ENCODE measurements at regions not wholly inside any gene's neighbourhood (a gene's known extent, or its start where the extent isn't known, plus 50 kb on each side); places are given as distances from the start of the nearest gene placed in this dataset.

- H3F3A ChIP-seq (ENCODE audit: low read depth), result no peaks in the 10 kb centered on the region
- no peaks in the 10 kb centered on the region for H3K27me3 ChIP-seq (ENCODE audit: insufficient read depth, low read length, poor library complexity, severe bottlenecking)
- H3K9me3 ChIP-seq (ENCODE audit: insufficient read depth, low read depth, low read length), result no peaks in the 10 kb centered on the region
- H3K79me2 ChIP-seq (ENCODE audit: insufficient read depth, low read length), result no peaks in the 10 kb centered on the region
- TF ChIP-seq EZH2phosphoT487 (IDR thresholded peaks at IDR 0.05; ENCODE audit: borderline replicate concordance), result no peak
- TF ChIP-seq, protein P1, sequence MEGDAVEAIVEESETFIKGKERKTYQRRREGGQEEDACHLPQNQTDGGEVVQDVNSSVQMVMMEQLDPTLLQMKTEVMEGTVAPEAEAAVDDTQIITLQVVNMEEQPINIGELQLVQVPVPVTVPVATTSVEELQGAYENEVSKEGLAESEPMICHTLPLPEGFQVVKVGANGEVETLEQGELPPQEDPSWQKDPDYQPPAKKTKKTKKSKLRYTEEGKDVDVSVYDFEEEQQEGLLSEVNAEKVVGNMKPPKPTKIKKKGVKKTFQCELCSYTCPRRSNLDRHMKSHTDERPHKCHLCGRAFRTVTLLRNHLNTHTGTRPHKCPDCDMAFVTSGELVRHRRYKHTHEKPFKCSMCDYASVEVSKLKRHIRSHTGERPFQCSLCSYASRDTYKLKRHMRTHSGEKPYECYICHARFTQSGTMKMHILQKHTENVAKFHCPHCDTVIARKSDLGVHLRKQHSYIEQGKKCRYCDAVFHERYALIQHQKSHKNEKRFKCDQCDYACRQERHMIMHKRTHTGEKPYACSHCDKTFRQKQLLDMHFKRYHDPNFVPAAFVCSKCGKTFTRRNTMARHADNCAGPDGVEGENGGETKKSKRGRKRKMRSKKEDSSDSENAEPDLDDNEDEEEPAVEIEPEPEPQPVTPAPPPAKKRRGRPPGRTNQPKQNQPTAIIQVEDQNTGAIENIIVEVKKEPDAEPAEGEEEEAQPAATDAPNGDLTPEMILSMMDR (conservative IDR thresholded peaks at IDR 0.05; ENCODE audit: low read length), result no peak
- H3K9me2 ChIP-seq (replicated peaks; ENCODE audit: low read depth, low read length), result no peaks in the 10 kb centered on the region
- H3K9ac ChIP-seq (ENCODE audit: low read depth, low read length, poor library complexity, severe bottlenecking), result no peak overlapping the region
- no peaks in the 10 kb centered on the region for H4K20me1 ChIP-seq (ENCODE audit: insufficient read depth, low read length, poor library complexity, severe bottlenecking)
- no peaks in the 10 kb centered on the region for H3K36me3 ChIP-seq (ENCODE audit: insufficient read depth, low read length)
- no peak overlapping the region for H3K4me2 ChIP-seq (ENCODE audit: low read depth, low read length, poor library complexity, severe bottlenecking)
- no peak overlapping the region for H3K4me3 ChIP-seq (ENCODE audit: low read length, poor library complexity, severe bottlenecking)
- H2AFZ ChIP-seq (ENCODE audit: low read length), result no peak overlapping the region
- no peaks in the 10 kb centered on the region for H3K4me1 ChIP-seq (ENCODE audit: insufficient read depth, low read length, poor library complexity, severe bottlenecking)
Measured at GRCh38 chr11:119794756-119795155, 65.8 kb upstream of the NECTIN1 start.

DNA sequence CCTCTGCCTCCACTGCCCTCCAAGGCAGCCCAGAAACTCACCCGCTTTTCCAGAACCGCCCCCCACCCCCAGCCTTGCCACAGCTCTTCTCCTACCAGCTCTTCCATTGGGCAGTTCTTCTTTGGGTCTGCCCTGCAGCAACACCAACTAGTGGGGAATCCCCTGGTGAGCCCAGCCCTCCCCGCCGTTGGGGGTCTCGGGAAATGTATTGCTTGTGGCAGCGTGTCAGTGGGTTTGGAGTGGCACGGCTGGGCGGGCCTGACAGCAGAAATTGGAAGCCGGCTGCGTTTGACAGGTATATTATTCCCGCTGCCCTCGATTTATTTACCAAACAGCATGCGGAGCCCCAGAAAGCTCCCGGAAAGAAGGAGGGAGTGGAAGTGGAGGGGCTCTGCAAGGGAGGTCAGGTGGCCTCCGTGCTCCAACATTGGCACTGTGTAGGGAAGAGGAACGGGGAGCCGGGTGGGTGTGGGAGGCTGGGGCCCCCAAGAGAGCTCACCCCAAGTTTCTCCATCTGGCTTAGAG lies 65.2 kb upstream of the NECTIN1 start:
- no peaks in the 10 kb centered on the region for H3K4me1 ChIP-seq (ENCODE audit: insufficient read depth, low read length, poor library complexity, severe bottlenecking)
- no peaks in the 10 kb centered on the region for H3K9me2 ChIP-seq (replicated peaks; ENCODE audit: low read depth, low read length)
- TF ChIP-seq, protein P1 (conservative IDR thresholded peaks at IDR 0.05; ENCODE audit: low read length), result no peak
- TF ChIP-seq EZH2phosphoT487 (IDR thresholded peaks at IDR 0.05; ENCODE audit: borderline replicate concordance), result no peak
- H3K9me3 ChIP-seq (ENCODE audit: insufficient read depth, low read depth, low read length), result no peaks in the 10 kb centered on the region
- no peaks in the 10 kb centered on the region for H3K27me3 ChIP-seq (ENCODE audit: insufficient read depth, low read length, poor library complexity, severe bottlenecking)
- no peaks in the 10 kb centered on the region for H4K20me1 ChIP-seq (ENCODE audit: insufficient read depth, low read length, poor library complexity, severe bottlenecking)
- H3K9ac ChIP-seq (ENCODE audit: low read depth, low read length, poor library complexity, severe bottlenecking), result no peak overlapping the region
- no peak overlapping the region for H3K4me2 ChIP-seq (ENCODE audit: low read depth, low read length, poor library complexity, severe bottlenecking)
- H3K79me2 ChIP-seq (ENCODE audit: insufficient read depth, low read length), result no peaks in the 10 kb centered on the region
- no peaks in the 10 kb centered on the region for H3F3A ChIP-seq (ENCODE audit: low read depth)
- no peaks in the 10 kb centered on the region for H3K36me3 ChIP-seq (ENCODE audit: insufficient read depth, low read length)
- no peak overlapping the region for H3K4me3 ChIP-seq (ENCODE audit: low read length, poor library complexity, severe bottlenecking)
- H2AFZ ChIP-seq (ENCODE audit: low read length), result no peak overlapping the region

DNA sequence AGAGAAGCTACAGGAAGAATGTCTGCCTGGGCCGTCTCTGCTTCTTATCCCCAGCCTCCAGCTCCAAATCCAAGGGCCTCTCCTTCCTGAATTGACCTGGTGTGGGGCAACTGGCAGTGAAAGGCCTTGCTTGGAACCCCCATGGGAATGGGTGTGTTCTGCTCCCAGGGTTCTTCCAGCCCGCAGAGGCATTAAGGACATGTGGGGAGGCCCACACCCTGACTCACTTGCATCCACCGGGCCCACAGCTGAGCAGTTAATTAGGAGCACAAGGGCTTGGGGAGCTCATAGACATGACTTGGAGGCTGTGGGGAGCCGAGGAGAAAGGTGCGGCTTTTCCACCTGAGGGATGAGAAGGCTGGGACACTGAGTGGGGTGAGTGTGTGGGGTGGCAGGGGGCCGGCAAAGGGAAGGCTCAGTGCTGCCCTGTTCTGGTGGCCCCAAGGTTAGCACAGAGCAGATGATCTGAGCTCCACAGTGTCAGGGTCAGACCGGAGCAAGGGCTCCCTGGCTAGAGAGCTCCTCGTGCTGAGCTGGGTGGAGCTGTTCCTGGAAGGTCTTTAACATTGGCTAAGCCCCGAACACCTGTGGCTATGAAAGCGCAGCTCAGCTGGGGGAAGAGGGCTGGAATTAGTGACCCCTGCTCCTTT lies 64.5 kb upstream of the NECTIN1 start:
- Histone ChIP-seq H3K4me1 (ENCODE audit: insufficient read depth, low read length, poor library complexity, severe bottlenecking) (no peaks in the 10 kb centered on the region), H3K9me2 (replicated peaks; ENCODE audit: low read depth, low read length) (no peaks in the 10 kb centered on the region), H4K20me1 (ENCODE audit: insufficient read depth, low read length, poor library complexity, severe bottlenecking) (no peaks in the 10 kb centered on the region), H3K79me2 (ENCODE audit: insufficient read depth, low read length) (no peaks in the 10 kb centered on the region), H3K9ac (ENCODE audit: low read depth, low read length, poor library complexity, severe bottlenecking) (no peak overlapping the region), H3K36me3 (ENCODE audit: insufficient read depth, low read length) (no peaks in the 10 kb centered on the region), H2AFZ (ENCODE audit: low read length) (no peak overlapping the region), H3K9me3 (ENCODE audit: insufficient read depth, low read depth, low read length) (no peaks in the 10 kb centered on the region), H3K4me3 (ENCODE audit: low read length, poor library complexity, severe bottlenecking) (no peak overlapping the region), H3F3A (ENCODE audit: low read depth) (no peaks in the 10 kb centered on the region), H3K4me2 (ENCODE audit: low read depth, low read length, poor library complexity, severe bottlenecking) (no peak overlapping the region), H3K27me3 (ENCODE audit: insufficient read depth, low read length, poor library complexity, severe bottlenecking) (no peaks in the 10 kb centered on the region)
- TF ChIP-seq, protein P1 (conservative IDR thresholded peaks at IDR 0.05; ENCODE audit: low read length), result no peak
- TF ChIP-seq EZH2phosphoT487 (IDR thresholded peaks at IDR 0.05; ENCODE audit: borderline replicate concordance), result no peak

Measured in Loucy (cell line).